Neural cell (in vitro differentiated cells): ENCODE measurements at regions not wholly inside any gene's neighbourhood (a gene's known extent, or its start where the extent isn't known, plus 50 kb on each side); places are given as distances from the start of the nearest gene placed in this dataset.

Experiments used
- MXI1 ChIP-seq: fragments of 450-650 bp; conservative IDR thresholded peaks from 2 replicates; pipeline ENCODE4 v1.6.1; 2014; ENCODE audit warnings: antibody characterized with exemption, mild to moderate bottlenecking; ENCODE audit not compliant: poor library complexity, severe bottlenecking
- TF ChIP-seq, protein P1 (sequence below): fragments of 450-650 bp; IDR thresholded peaks from 2 replicates; pipeline ENCODE4 v1.5.1; 2014; ENCODE audit warnings: antibody characterized with exemption, mild to moderate bottlenecking, moderate library complexity; ENCODE audit not compliant: poor library complexity, severe bottlenecking

DNA sequence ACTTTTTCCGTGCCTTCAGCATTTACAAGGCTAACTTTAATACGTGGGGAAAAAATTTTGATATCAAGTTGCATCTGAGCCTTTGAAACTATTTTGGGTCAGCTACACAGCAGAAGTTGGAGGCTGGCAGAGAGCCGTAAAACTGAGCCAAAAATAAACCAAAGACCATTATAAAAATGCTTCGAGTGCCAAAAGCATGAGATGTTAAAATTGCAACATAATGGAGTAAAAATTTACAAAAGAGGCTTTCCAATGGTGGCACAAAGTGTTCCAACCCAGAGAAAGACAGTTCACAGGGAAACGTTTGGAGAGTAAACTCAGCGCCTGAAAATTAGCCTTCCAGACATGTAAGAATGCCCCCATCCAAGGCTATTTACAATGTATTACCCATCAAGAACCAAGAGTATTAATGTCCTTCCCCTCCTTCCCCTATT is 190.3 kb downstream of the TLE1 start:
- TF ChIP-seq, protein P1, sequence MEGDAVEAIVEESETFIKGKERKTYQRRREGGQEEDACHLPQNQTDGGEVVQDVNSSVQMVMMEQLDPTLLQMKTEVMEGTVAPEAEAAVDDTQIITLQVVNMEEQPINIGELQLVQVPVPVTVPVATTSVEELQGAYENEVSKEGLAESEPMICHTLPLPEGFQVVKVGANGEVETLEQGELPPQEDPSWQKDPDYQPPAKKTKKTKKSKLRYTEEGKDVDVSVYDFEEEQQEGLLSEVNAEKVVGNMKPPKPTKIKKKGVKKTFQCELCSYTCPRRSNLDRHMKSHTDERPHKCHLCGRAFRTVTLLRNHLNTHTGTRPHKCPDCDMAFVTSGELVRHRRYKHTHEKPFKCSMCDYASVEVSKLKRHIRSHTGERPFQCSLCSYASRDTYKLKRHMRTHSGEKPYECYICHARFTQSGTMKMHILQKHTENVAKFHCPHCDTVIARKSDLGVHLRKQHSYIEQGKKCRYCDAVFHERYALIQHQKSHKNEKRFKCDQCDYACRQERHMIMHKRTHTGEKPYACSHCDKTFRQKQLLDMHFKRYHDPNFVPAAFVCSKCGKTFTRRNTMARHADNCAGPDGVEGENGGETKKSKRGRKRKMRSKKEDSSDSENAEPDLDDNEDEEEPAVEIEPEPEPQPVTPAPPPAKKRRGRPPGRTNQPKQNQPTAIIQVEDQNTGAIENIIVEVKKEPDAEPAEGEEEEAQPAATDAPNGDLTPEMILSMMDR: no peak
- TF ChIP-seq MXI1: no peak
